GM19372 (cell line): ENCODE measurements at regions not wholly inside any gene's neighbourhood (a gene's known extent, or its start where the extent isn't known, plus 50 kb on each side); places are given as distances from the start of the nearest gene placed in this dataset.
"Not testable (repeated sequence)": the region's sequence is repeated elsewhere in the genome, so short reads cannot be mapped to it uniquely, and the experiment has no call there.

ENCODE experiments used
- ATAC-seq: cut with Tn5 transposase; IDR thresholded peaks from one replicate; pipeline ENCODE4 v1.9.1; 2021; ENCODE audit warnings: mild to moderate bottlenecking, low read depth, moderate library complexity; ENCODE audit not compliant: unreplicated experiment

GRCh38 chr12:60230056-60230455 is 634.2 kb downstream of the SLC16A7 start:
- ATAC-seq: no peak

DNA sequence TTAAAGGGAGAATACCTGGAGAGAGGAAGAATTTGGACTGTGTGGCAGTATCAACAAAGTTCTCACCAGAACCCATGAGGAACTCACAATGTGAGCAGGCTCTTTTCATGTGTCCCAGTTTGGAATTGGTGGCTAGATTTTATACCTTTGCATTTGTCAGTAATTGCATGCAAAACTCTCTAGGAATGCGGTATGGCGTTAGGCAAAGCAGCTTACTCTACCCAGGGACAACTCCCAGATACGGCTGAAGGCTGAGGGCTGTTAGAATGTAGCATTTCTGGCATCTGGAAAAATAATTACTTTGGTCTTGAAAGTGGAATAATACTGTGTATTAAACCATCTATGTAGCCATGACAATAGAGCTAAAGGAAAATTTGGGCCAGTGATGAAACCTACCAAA is 635.5 kb downstream of the SLC16A7 start:
- ATAC-seq: no peak

DNA sequence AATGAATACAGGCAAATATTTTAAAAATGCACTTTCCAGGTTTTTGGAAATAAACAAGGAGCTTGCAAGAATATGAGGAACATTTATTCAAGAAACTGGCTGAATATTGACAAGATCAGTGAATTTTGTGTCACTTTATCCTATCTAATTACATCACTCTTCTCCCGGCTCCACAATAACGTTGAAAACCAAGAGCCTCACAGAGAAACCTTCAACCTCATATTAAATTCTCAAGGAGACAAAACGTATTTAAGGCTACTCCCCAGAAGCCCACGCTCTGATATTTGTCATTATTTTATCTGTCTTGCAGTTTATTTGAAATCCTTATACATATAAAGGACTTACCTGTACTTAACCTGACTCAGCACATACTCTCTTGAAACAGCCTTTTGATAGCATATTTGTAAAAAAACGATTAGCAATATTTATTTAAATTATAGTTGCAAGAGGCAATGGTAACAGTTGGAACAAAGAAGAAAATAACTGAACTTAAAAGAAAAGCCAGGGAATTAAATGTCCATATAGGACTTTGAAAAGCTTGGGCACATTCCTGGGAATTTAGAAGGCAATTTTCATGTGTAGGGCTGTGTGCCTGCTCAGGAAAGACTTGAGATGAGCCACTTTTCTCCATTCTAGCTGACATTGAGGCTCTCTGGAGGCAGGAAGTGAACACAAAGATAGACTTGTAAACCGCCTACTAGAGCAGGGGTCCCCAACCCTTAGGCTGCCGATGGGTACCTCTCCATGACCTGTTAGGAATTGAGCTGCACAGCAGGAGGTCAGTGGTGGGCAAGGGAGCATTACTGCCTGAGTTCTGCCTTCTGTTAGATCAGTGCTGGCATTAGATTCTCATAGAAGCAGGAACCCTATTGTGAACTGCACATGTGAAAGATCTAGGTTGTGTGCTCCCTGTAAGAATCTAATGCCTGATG is 636.4 kb downstream of the SLC16A7 start:
- ATAC-seq: no peak

GRCh38 chr12:60234611-60235195 is 638.9 kb downstream of the SLC16A7 start:
- ATAC-seq: not testable (repeated sequence)

DNA sequence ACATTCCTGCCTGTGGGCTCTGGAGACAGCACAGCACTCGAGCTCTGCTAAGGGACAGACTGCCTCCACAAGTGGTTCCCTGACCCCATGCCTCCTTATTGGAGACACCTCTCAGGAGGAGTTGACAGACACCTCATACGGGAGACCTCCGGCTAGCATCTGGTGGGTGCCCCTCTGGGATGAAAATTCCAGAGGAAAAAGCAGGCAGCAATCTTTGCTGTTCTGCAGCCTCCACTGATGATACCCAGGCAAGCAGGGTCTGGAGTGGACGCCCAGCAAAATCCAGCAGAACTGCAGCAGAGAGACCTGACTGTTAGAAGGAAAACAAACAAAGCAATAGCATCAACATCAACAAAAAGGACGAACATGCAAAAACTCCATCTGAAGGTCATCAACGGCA is 639.4 kb downstream of the SLC16A7 start:
- no peak for ATAC-seq

GRCh38 chr12:60236416-60236815 is 640.6 kb downstream of the SLC16A7 start:
- not testable (repeated sequence) for ATAC-seq

GRCh38 chr12:60240891-60241290 is 645.1 kb downstream of the SLC16A7 start:
- ATAC-seq: no peak

DNA sequence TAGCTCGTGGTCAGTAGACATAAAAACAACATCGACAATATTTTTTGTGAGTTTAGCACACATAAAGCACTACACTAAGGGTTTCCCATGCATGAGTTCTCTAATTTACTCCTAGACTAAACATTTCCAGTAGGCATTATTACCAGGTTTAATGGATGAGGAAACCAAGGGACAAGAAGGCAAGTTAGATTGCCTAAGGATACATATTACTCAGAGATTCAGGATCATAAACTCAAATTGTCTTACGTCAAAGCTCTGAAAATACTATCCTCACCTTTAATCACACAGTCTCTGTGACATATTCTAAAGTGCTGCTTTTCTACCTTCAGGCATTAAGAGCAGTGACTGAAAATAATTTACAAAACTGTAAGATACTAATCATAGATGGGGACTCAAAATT is 655.3 kb downstream of the SLC16A7 start:
- no peak for ATAC-seq

DNA sequence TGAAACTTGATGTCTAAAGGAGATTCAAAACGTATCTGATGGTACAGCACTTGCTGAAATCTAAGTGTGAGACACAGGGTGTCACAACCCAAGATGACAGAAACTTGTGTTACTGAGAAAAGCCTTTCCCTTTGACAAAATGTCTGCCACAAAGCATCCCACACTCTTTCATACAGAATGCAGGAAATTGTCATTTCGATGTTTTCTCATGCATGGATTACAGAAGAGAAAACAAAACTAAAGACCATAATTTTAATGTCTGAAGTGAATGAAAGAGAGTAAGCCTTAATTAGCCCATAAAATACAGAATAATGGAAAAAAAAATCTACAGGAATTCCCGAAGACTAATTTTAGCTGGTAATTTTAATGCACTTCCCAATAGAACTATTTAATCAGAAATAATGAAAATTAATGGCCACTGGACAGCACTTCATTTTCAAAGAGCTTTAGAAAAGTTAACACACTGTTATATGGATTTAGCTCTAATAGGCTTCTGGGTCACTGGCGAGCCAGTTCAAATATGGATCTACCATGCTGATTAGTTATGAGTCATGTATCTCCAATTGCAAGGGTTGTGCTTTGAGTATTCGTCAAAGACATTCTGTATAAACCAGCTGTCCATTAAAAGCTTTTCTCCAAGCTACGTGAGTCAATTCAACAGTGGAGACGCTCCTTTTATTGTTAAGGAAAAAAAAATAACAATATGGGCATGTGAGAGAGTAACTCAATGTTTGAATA is 656.7 kb downstream of the SLC16A7 start:
- no peak for ATAC-seq

DNA sequence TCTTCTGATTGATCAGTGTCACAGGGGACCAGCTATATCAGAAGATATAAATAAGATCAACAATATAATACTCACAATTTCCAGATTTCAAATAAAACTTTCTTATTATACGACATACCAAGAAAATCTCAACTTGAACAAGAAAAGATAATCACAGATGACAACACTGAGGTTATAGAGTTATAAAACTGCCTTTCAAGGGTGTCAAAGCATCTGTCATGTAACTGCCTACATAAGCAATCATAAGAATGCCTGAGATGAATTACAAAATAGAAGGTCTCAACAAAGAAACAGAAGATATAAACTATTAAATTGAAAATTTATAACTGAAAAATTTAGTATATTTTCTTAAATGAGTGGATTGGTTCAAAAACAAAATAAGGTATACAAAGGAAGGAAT is 659.2 kb downstream of the SLC16A7 start:
- ATAC-seq: no peak

DNA sequence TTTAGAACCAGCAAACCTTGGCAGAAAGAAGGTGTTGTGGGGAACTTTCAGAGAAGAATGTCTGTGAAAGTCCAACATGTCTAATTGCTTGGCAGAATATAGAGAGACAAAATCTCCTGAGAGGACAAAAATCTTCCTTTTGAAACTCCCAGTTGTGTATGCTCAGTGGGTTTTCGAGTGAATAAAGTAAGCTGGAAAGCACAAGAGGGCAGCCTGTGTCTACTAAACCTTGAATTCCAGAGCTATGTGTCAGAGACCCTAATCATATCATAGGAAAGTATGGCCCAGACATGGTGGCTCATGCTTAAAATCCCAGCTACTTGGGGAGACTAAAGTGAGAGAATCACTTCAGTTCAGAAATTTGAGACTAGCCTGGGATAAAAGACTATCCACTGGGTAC is 661.2 kb downstream of the SLC16A7 start:
- no peak for ATAC-seq

GRCh38 chr12:60259225-60259624 is 663.4 kb downstream of the SLC16A7 start:
- no peak for ATAC-seq

DNA sequence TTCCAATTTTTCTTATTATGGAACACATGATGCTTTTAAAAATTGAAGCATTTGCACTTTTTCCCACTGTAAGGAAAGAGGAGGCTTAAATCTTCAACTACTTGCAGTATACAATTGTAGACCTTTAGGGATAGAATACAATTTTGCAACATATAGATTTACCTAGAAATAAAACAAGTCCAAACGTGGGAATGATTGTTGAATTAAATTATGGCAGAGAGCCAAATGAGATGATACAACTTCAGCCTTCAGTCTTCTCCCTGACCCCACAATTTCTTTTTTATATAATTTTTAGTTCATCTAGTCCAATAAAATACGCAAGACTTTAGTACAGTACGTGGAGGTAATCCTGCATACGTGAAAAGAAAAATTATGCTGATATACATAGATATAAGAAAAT is 666.5 kb downstream of the SLC16A7 start:
- no peak for ATAC-seq

- ATAC-seq: no peak
These were observed 667.3 kb downstream of the SLC16A7 start for GRCh38 chr12:60263161-60263560.

- no peak for ATAC-seq
These were observed 668.1 kb downstream of the SLC16A7 start for GRCh38 chr12:60263836-60264493.

DNA sequence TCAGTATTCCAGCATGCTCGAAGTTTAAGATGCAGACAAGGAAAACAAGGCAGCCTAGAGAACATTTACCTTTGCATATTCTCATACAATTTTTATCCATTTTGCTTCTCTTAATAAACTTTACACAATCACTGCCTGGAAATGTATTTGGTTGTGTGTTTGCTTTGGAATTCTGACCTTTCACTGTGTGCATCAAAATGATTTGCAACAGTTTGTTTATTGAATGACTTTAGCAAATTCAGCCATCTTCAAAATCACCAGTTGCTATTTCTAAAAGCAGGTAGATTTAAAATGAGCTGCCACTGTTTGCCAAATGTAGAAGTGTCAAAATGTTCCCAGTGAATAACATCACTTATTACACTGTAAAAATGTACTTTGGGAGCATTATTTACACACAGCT is 669.9 kb downstream of the SLC16A7 start:
- no peak for ATAC-seq

DNA sequence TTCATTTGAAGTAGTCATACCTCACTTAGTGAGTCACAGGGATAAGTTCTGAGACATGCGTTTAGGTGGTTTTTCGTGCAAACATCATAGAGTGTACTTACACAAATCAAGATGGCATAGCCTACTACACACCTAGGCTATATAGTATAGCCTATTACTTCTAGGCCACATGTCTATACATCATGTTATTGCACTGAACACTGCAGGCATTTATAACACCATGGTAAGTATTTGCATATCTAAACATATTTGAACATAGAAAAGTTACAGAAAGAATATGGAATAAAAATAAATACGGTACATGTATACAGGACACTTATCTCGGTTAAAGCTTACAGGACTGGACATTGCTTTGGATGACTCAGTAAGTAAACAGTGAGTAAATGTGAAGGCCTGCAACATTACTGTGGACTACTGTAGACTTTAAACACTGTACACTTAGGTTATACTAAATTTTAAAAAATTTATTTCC is 670.6 kb downstream of the SLC16A7 start:
- ATAC-seq: no peak

GRCh38 chr12:60269611-60270269 is 673.9 kb downstream of the SLC16A7 start:
- no peak for ATAC-seq

DNA sequence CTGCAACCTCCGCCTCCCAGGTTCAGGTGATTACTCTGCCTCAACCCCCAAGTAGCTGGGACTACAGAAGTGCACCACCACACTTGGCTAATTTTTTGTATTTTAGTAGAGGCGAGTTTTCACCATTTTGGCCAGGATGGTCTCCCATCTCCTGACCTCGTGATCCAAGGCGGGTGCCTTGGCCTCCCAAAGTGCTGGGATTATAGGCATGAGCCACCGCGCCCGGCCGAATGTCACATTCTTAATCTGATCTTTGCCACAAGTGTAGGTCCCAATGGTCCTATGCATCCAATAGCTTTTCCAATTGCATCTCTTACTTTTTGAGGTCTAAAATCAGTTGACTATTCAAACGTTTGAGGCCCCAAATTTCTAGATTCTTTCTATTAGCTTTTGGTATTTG is 676.0 kb downstream of the SLC16A7 start:
- ATAC-seq: no peak

DNA sequence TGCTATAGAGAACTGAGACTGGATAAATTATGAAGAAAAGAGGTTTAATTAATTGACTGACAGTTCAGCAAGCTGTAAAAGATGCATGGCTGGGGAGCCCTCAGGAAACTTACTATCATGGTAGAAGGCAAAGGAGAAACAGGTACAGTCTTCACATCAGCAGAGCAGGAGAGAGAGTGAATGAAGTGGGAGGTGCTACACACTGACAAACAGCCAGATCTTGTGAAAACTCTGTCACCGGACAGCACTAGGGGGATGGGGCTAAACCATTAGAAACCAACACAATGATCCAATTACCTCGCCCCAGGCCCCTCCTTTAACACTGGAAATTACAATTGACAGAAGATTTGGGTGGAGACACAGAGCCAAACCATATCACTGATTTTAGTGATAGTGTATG is 682.4 kb downstream of the SLC16A7 start:
- no peak for ATAC-seq
